HG03575 (cell line): ENCODE measurements at regions not wholly inside any gene's neighbourhood (a gene's known extent, or its start where the extent isn't known, plus 50 kb on each side); places are given as distances from the start of the nearest gene placed in this dataset.
"Not testable (repeated sequence)": the region's sequence is repeated elsewhere in the genome, so short reads cannot be mapped to it uniquely, and the experiment has no call there.

Experiments
- ATAC-seq: cut with Tn5 transposase; IDR thresholded peaks from one replicate; pipeline ENCODE4 v1.9.1; 2021; ENCODE audit not compliant: unreplicated experiment, insufficient number of reproducible peaks, low FRiP score; ENCODE audit errors: extremely low read depth

- ATAC-seq = no peak
Measured at GRCh38 chr7:155951554-155952158, 139.4 kb upstream of the SHH start.

GRCh38 chr7:155950898-155951553 is 138.8 kb upstream of the SHH start:
- no peak for ATAC-seq

- no peak for ATAC-seq
Measured at GRCh38 chr7:155948845-155949244, 136.6 kb upstream of the SHH start.

GRCh38 chr7:155948423-155948822 is 136.2 kb upstream of the SHH start:
- no peak for ATAC-seq

GRCh38 chr7:155947051-155947450 is 134.8 kb upstream of the SHH start:
- ATAC-seq = no peak

- ATAC-seq = no peak
Measured at GRCh38 chr7:155945670-155946325, 133.5 kb upstream of the SHH start.

- ATAC-seq = no peak
Measured at GRCh38 chr7:155944901-155945300, 132.6 kb upstream of the SHH start.

- ATAC-seq = no peak
Measured at GRCh38 chr7:155943251-155943899, 131.1 kb upstream of the SHH start.

- ATAC-seq = no peak
Measured at GRCh38 chr7:155942226-155942950, 130.1 kb upstream of the SHH start.

GRCh38 chr7:155941688-155942087 is 129.4 kb upstream of the SHH start:
- no peak for ATAC-seq

GRCh38 chr7:155939350-155939749 is 127.1 kb upstream of the SHH start:
- ATAC-seq = no peak

GRCh38 chr7:155938129-155938528 is 125.9 kb upstream of the SHH start:
- ATAC-seq = no peak

- no peak for ATAC-seq
Measured at GRCh38 chr7:155935726-155936125, 123.5 kb upstream of the SHH start.

GRCh38 chr7:155935005-155935557 is 122.8 kb upstream of the SHH start:
- no peak for ATAC-seq

- not testable (repeated sequence) for ATAC-seq
Measured at GRCh38 chr7:155932324-155932723, 120.1 kb upstream of the SHH start.

- no peak for ATAC-seq
Measured at GRCh38 chr7:155931396-155932085, 119.3 kb upstream of the SHH start.

GRCh38 chr7:155930527-155930926 is 118.3 kb upstream of the SHH start:
- ATAC-seq = no peak

- ATAC-seq = no peak
Measured at GRCh38 chr7:155930061-155930460, 117.8 kb upstream of the SHH start.

- ATAC-seq = no peak
Measured at GRCh38 chr7:155928583-155928982, 116.3 kb upstream of the SHH start.
